ENCODE measurements at regions not wholly inside any gene's neighbourhood (a gene's known extent, or its start where the extent isn't known, plus 50 kb on each side); places are given as distances from the start of the nearest gene placed in this dataset.

DNA sequence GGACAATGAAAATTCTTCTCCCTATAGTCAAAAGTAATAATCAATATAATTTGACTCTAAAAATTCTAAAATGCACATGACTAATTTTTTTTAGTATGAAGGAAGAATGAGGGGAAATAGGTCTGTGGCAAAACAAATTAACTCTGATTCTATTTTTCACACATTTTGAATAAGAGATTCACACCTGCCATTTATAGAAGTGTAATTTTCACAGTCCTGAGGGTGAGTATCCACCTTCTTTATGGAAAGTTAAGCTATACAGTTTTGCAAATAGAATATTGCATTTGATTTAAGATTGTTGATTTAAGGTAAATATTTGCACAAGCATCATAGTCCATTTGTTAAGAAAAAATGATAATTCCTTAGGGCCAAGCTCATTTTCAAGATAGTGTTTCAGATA lies 417.7 kb downstream of the CHSY3 start:
- no peak overlapping the region for H3K4me3 ChIP-seq (ENCODE audit: low read depth in 2 of 2, low read length in 1 of 2)
- H3K36me3 ChIP-seq (replicated peaks in 1 of 2; ENCODE audit: control insufficient read depth in 1 of 2, insufficient read depth in 2 of 2, low read length in 1 of 2): no peaks in the 10 kb centered on the region
- no peaks in the 10 kb centered on the region for H3K27me3 ChIP-seq (ENCODE audit: insufficient read depth)
- no peak for DNase-seq
- no peaks in the 10 kb centered on the region for H3K4me1 ChIP-seq (ENCODE audit: control insufficient read depth in 1 of 2, insufficient read depth in 2 of 2, low read depth in 1 of 2, low read length in 1 of 2)
- TF ChIP-seq TEAD4 (IDR thresholded peaks at IDR 0.05; ENCODE audit: borderline replicate concordance, insufficient read depth) (no peak), GABPA (IDR thresholded peaks at IDR 0.05; ENCODE audit: low read depth) (no peak), JUND (IDR thresholded peaks at IDR 0.05) (no peak), EP300 (IDR thresholded peaks at IDR 0.05; ENCODE audit: borderline replicate concordance in 1 of 2, low read depth in 1 of 2, low read length in 1 of 2) (no peak)
- H3F3A ChIP-seq (replicated peaks; ENCODE audit: insufficient read depth): no peaks in the 10 kb centered on the region
- no peak overlapping the region for H3K4me2 ChIP-seq
- no peaks in the 10 kb centered on the region; the same call in 1 of the 2 replicates for H3K9me2 ChIP-seq
- no peak overlapping the region for H2AFZ ChIP-seq (ENCODE audit: low read depth)
- ChIA-PET CTCF (no interaction called here), POLR2A (no interaction called here)
- H3K79me2 ChIP-seq (ENCODE audit: insufficient read depth): no peaks in the 10 kb centered on the region
- H3K27ac ChIP-seq (ENCODE audit: low read depth in 2 of 2, low read length in 1 of 2): no peak overlapping the region
- no peak overlapping the region for H3K9ac ChIP-seq
- no peaks in the 10 kb centered on the region for H4K20me1 ChIP-seq (ENCODE audit: insufficient read depth)
- H3K9me3 ChIP-seq: no peaks in the 10 kb centered on the region

DNA sequence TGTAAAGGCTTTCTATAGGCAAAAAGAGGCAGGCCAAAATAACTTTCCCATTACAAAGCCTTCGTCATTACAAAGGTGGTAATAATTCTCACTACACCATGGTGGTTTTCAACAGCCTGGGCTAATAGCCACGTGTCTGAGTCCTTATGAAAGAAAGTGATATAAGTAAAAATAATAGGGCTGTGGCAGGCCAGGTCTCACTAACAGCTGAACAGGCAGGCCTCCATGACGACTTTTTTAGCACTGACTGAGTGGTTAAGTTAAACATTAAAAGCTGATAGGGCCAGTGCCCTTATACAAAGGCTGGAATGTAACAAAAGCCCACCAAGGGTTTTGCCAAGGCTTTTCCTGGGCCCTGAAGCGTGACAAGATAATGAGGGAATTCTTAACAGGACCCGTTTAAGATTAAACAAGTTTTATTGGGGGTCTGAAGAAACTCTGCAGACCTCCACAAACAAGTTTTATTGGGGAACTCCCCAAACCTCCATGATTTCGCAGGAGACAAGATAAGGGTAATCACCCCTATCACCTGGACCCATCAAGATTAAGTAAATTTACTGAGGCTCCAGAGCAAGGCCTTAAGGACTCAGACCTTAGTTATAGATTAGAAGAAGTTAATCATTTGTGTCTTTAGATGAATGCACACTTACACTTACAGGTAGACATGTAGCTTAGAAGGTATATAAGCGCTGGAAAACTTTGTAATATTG lies 412.9 kb downstream of the CHSY3 start:
- no peak overlapping the region for H3K9ac ChIP-seq
- no peaks in the 10 kb centered on the region for H3K79me2 ChIP-seq (ENCODE audit: insufficient read depth)
- H3K27me3 ChIP-seq (ENCODE audit: insufficient read depth): no peaks in the 10 kb centered on the region
- no peak overlapping the region for H3K4me3 ChIP-seq (ENCODE audit: low read depth in 2 of 2, low read length in 1 of 2)
- TF ChIP-seq, protein P1, sequence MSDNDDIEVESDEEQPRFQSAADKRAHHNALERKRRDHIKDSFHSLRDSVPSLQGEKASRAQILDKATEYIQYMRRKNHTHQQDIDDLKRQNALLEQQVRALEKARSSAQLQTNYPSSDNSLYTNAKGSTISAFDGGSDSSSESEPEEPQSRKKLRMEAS (IDR thresholded peaks at IDR 0.05; ENCODE audit: low read depth): no peak
- TF ChIP-seq, protein P2, sequence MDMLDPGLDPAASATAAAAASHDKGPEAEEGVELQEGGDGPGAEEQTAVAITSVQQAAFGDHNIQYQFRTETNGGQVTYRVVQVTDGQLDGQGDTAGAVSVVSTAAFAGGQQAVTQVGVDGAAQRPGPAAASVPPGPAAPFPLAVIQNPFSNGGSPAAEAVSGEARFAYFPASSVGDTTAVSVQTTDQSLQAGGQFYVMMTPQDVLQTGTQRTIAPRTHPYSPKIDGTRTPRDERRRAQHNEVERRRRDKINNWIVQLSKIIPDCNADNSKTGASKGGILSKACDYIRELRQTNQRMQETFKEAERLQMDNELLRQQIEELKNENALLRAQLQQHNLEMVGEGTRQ (IDR thresholded peaks at IDR 0.05; ENCODE audit: borderline replicate concordance, low read depth, low read length): no peak
- TF ChIP-seq NFIC (IDR thresholded peaks at IDR 0.05; ENCODE audit: borderline replicate concordance): no peak
- TF ChIP-seq, protein P3, sequence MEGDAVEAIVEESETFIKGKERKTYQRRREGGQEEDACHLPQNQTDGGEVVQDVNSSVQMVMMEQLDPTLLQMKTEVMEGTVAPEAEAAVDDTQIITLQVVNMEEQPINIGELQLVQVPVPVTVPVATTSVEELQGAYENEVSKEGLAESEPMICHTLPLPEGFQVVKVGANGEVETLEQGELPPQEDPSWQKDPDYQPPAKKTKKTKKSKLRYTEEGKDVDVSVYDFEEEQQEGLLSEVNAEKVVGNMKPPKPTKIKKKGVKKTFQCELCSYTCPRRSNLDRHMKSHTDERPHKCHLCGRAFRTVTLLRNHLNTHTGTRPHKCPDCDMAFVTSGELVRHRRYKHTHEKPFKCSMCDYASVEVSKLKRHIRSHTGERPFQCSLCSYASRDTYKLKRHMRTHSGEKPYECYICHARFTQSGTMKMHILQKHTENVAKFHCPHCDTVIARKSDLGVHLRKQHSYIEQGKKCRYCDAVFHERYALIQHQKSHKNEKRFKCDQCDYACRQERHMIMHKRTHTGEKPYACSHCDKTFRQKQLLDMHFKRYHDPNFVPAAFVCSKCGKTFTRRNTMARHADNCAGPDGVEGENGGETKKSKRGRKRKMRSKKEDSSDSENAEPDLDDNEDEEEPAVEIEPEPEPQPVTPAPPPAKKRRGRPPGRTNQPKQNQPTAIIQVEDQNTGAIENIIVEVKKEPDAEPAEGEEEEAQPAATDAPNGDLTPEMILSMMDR (IDR thresholded peaks at IDR 0.05): no peak
- TF ChIP-seq RCOR1 (IDR thresholded peaks at IDR 0.05; ENCODE audit: low read length): no peak
- TF ChIP-seq RFX5 (IDR thresholded peaks at IDR 0.05; ENCODE audit: low read length): no peak
- TF ChIP-seq SIN3A (IDR thresholded peaks at IDR 0.05; ENCODE audit: borderline replicate concordance, low read depth, low read length): no peak
- TF ChIP-seq FOSL2 (IDR thresholded peaks at IDR 0.05; ENCODE audit: borderline replicate concordance, low read depth): no peak
- TF ChIP-seq EZH2phosphoT487 (IDR thresholded peaks at IDR 0.05; ENCODE audit: borderline replicate concordance, low read depth): no peak
- TF ChIP-seq, protein P4, sequence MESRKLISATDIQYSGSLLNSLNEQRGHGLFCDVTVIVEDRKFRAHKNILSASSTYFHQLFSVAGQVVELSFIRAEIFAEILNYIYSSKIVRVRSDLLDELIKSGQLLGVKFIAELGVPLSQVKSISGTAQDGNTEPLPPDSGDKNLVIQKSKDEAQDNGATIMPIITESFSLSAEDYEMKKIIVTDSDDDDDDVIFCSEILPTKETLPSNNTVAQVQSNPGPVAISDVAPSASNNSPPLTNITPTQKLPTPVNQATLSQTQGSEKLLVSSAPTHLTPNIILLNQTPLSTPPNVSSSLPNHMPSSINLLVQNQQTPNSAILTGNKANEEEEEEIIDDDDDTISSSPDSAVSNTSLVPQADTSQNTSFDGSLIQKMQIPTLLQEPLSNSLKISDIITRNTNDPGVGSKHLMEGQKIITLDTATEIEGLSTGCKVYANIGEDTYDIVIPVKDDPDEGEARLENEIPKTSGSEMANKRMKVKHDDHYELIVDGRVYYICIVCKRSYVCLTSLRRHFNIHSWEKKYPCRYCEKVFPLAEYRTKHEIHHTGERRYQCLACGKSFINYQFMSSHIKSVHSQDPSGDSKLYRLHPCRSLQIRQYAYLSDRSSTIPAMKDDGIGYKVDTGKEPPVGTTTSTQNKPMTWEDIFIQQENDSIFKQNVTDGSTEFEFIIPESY (IDR thresholded peaks at IDR 0.05; ENCODE audit: borderline replicate concordance, low read depth): no peak
- TF ChIP-seq GATA2 (CRISPR knock-in tag; IDR thresholded peaks at IDR 0.05): no peak
- TF ChIP-seq, protein P5, sequence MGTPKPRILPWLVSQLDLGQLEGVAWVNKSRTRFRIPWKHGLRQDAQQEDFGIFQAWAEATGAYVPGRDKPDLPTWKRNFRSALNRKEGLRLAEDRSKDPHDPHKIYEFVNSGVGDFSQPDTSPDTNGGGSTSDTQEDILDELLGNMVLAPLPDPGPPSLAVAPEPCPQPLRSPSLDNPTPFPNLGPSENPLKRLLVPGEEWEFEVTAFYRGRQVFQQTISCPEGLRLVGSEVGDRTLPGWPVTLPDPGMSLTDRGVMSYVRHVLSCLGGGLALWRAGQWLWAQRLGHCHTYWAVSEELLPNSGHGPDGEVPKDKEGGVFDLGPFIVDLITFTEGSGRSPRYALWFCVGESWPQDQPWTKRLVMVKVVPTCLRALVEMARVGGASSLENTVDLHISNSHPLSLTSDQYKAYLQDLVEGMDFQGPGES (IDR thresholded peaks at IDR 0.05; ENCODE audit: low read depth, low read length): no peak
- no peak for TF ChIP-seq SMC3 (IDR thresholded peaks at IDR 0.05; ENCODE audit: low read depth, low read length)
- TF ChIP-seq MXI1 (IDR thresholded peaks at IDR 0.05; ENCODE audit: low read depth, low read length): no peak
- no peak for TF ChIP-seq JUND (IDR thresholded peaks at IDR 0.05)
- no peak for TF ChIP-seq MEF2A (IDR thresholded peaks at IDR 0.05; ENCODE audit: borderline replicate concordance, low read depth)
- TF ChIP-seq FOXJ3 (CRISPR knock-in tag; IDR thresholded peaks at IDR 0.05): no peak
- no peak for TF ChIP-seq ELF1 (IDR thresholded peaks at IDR 0.05)
- TF ChIP-seq POLR2AphosphoS5 (IDR thresholded peaks at IDR 0.05; ENCODE audit: low read depth, low read length): no peak
- no peak for TF ChIP-seq NRF1 (IDR thresholded peaks at IDR 0.05; ENCODE audit: low read depth, low read length)
- H4K20me1 ChIP-seq (ENCODE audit: insufficient read depth): no peaks in the 10 kb centered on the region
- no peaks in the 10 kb centered on the region for H3K9me3 ChIP-seq
- no peak overlapping the region for H3K27ac ChIP-seq (ENCODE audit: low read depth in 2 of 2, low read length in 1 of 2)
- ChIA-PET POLR2A (no interaction called here), CTCF (no interaction called here)
- no peaks in the 10 kb centered on the region; the same call in 1 of the 2 replicates for H3K9me2 ChIP-seq
- H2AFZ ChIP-seq (ENCODE audit: low read depth): no peak overlapping the region
- H3F3A ChIP-seq (replicated peaks; ENCODE audit: insufficient read depth): no peaks in the 10 kb centered on the region
- no peaks in the 10 kb centered on the region for H3K4me1 ChIP-seq (ENCODE audit: control insufficient read depth in 1 of 2, insufficient read depth in 2 of 2, low read depth in 1 of 2, low read length in 1 of 2)
- no peak for DNase-seq
- no peak overlapping the region for H3K4me2 ChIP-seq
- WGBS (ENCODE audit: low lambda C conversion rate): 6% methylated on average over 7 of the region's 7 CpGs
- H3K36me3 ChIP-seq (replicated peaks in 1 of 2; ENCODE audit: control insufficient read depth in 1 of 2, insufficient read depth in 2 of 2, low read length in 1 of 2): no peaks in the 10 kb centered on the region
